K562 (cell line): ENCODE measurements at regions not wholly inside any gene's neighbourhood (a gene's known extent, or its start where the extent isn't known, plus 50 kb on each side); places are given as distances from the start of the nearest gene placed in this dataset.

ENCODE experiments used
- BRF1 ChIP-seq: IDR thresholded peaks from 3 replicates; pipeline ENCODE4 v1.6.1; 2011; ENCODE audit warnings: borderline replicate concordance, mild to moderate bottlenecking; ENCODE audit not compliant: insufficient read length; ENCODE audit errors: extremely low read depth
- CCNT2 ChIP-seq: IDR thresholded peaks from 2 replicates; pipeline ENCODE4 v1.6.1; 2011; ENCODE audit warnings: borderline replicate concordance, low read depth, mild to moderate bottlenecking, moderate library complexity, mixed read lengths, low read length; ENCODE audit not compliant: insufficient read length; ENCODE audit errors: extremely low read depth
- CHD7 ChIP-seq: fragments of 200-600 bp; sonication (generic); IDR thresholded peaks from one replicate; pipeline ENCODE4 v1.6.1; 2012; ENCODE audit warnings: mild to moderate bottlenecking, low read depth, low read length, inconsistent platforms
- NR2F6 ChIP-seq: fragments of 450-650 bp; formaldehyde crosslinking; IDR thresholded peaks from 2 replicates; pipeline ENCODE4 v1.4.0; 2020; ENCODE audit warnings: mild to moderate bottlenecking
- ZBTB1 ChIP-seq: sonication (generic); formaldehyde crosslinking; IDR thresholded peaks from 2 replicates; pipeline ENCODE4 v1.8.1; 2023; ENCODE audit warnings: missing genetic modification reagents, low read depth, mild to moderate bottlenecking, borderline replicate concordance

- no peak for TF ChIP-seq CHD7
- no peak for TF ChIP-seq NR2F6 (CRISPR knock-in tag)
- TF ChIP-seq ZBTB1 (CRISPR knock-in tag), result no peak
- no peak for TF ChIP-seq CCNT2
- no peak for TF ChIP-seq BRF1
These were observed 77.9 kb upstream of the FZD10 start (continued) for GRCh38 chr12:130084359-130084758.
